ENCODE measurements at regions not wholly inside any gene's neighbourhood (a gene's known extent, or its start where the extent isn't known, plus 50 kb on each side); places are given as distances from the start of the nearest gene placed in this dataset.

GRCh38 chr2:190762566-190762965 lies 113.7 kb downstream of the NAB1 start:
- RAD21 ChIA-PET (ENCODE audit: unreplicated experiment): interaction anchor here (1.4 kb wide), 1 partner anchor 58 kb away, joined by 3 read pairs; no protein-coding TSS in a partner anchor
- H3K4me3 ChIP-seq: no peak overlapping the region

More at GRCh38 chr2:190762566-190762965, 113.7 kb downstream of the NAB1 start:
- Histone ChIP-seq H3K9me3 (replicated peaks; ENCODE audit: control insufficient read depth, insufficient read depth, low read length) (no peaks in the 10 kb centered on the region; the same call in 2 of the 3 replicates), H3K4me1 (ENCODE audit: control insufficient read depth, insufficient read depth, low read length) (no peaks in the 10 kb centered on the region), H3K79me2 (ENCODE audit: control insufficient read depth, insufficient read depth, low read length) (no peaks in the 10 kb centered on the region), H4K20me1 (ENCODE audit: control insufficient read depth, insufficient read depth) (no peaks in the 10 kb centered on the region), H3K27me3 (replicated peaks in 1 of 2; ENCODE audit: control insufficient read depth in 2 of 2, insufficient read depth in 2 of 2, low read length in 1 of 2) (no peaks in the 10 kb centered on the region), H2AFZ (ENCODE audit: control insufficient read depth, low read depth, low read length) (no peak overlapping the region), H3K9ac (ENCODE audit: control insufficient read depth, insufficient read depth, low read length) (no peak overlapping the region), H3K27ac (ENCODE audit: control insufficient read depth, insufficient read depth) (no peak overlapping the region), H3K36me3 (ENCODE audit: control insufficient read depth in 2 of 2, insufficient read depth in 2 of 2, low read length in 1 of 2) (no peaks in the 10 kb centered on the region), H3K4me2 (ENCODE audit: control insufficient read depth, insufficient read depth) (no peak overlapping the region)
- no peak for ATAC-seq
- in situ Hi-C loops (cut with MboI) (no loop called here), intact Hi-C loops (cut with micrococcal nuclease; ENCODE audit: unreplicated experiment) (no loop called here)
- no peak for TF ChIP-seq EP300 (IDR thresholded peaks at IDR 0.05; ENCODE audit: borderline replicate concordance in 1 of 2, control insufficient read depth in 1 of 2, low read depth in 2 of 2, low read length in 2 of 2)
- TF ChIP-seq ZSCAN29 (IDR thresholded peaks at IDR 0.05): no peak
- TF ChIP-seq NBN (IDR thresholded peaks at IDR 0.05): no peak
- TF ChIP-seq CHD4 (IDR thresholded peaks at IDR 0.05): no peak
- no peak for TF ChIP-seq NR2C1 (IDR thresholded peaks at IDR 0.05)
- TF ChIP-seq STAT3 (IDR thresholded peaks at IDR 0.05; ENCODE audit: low read depth, low read length): no peak
- TF ChIP-seq CREM (IDR thresholded peaks at IDR 0.05; ENCODE audit: low read depth): no peak
- TF ChIP-seq CEBPB (IDR thresholded peaks at IDR 0.05; ENCODE audit: borderline replicate concordance in 1 of 2, low read depth in 2 of 2, low read length in 2 of 2): no peak
- TF ChIP-seq SMARCA5 (IDR thresholded peaks at IDR 0.05): no peak
- TF ChIP-seq SP1 (IDR thresholded peaks at IDR 0.05; ENCODE audit: low read depth, low read length): no peak
- TF ChIP-seq CREB1 (IDR thresholded peaks at IDR 0.05; ENCODE audit: low read depth): no peak
- no peak for TF ChIP-seq HSF1 (IDR thresholded peaks at IDR 0.05; ENCODE audit: low read depth, low read length)
- no peak for DNase-seq (ENCODE audit: low read depth, low spot score)
- no TSS peak for BruUV-seq (replicated peaks)
- ChIA-PET SMC1A (ENCODE audit: uncharacterized antibody, unreplicated experiment) (interaction anchor here (0.7 to 2.9 kb wide), 7 partner anchors 18 to 349 kb away, joined by 3 to 17 read pairs (median 4); no protein-coding TSS in a partner anchor), CTCF (interaction anchor here (1.9 to 5.7 kb wide), 2 partner anchors 18 to 20 kb away, joined by 4 to 29 read pairs; no protein-coding TSS in a partner anchor), POLR2A (no interaction called here)
- no peak for FAIRE-seq
- 0% methylated on average over 1 of the region's 1 CpG for WGBS (ENCODE audit: insufficient coverage, insufficient replicate concordance, low lambda C conversion rate, missing lambda C conversion rate)
